HUDEP-2 (cell line): ENCODE measurements at regions not wholly inside any gene's neighbourhood (a gene's known extent, or its start where the extent isn't known, plus 50 kb on each side); places are given as distances from the start of the nearest gene placed in this dataset.
"Not testable (repeated sequence)": the region's sequence is repeated elsewhere in the genome, so short reads cannot be mapped to it uniquely, and the experiment has no call there.

Experiments
- DNase-seq, 76 experiments: peaks; one replicate each; lab custom pipeline; 2025; ENCODE audit not compliant: unreplicated experiment in 76 of 76; lab: John Stamatoyannopoulos, UW

GRCh38 chr1:29949676-29950075 is 713.4 kb downstream of the PTPRU start:
- DNase-seq: no peak

GRCh38 chr1:29948581-29948980 is 712.3 kb downstream of the PTPRU start:
- DNase-seq: no peak

- no peak for DNase-seq
These were observed 709.7 kb downstream of the PTPRU start for GRCh38 chr1:29946057-29946456.

GRCh38 chr1:29945426-29945825 is 709.1 kb downstream of the PTPRU start:
- DNase-seq: no peak

- no peak for DNase-seq
These were observed 708.1 kb downstream of the PTPRU start for GRCh38 chr1:29944253-29944905.

- DNase-seq: no peak
These were observed 706.7 kb downstream of the PTPRU start for GRCh38 chr1:29943034-29943433.

GRCh38 chr1:29939079-29939478 is 702.8 kb downstream of the PTPRU start:
- DNase-seq: no peak

- no peak for DNase-seq
These were observed 701.0 kb downstream of the PTPRU start for GRCh38 chr1:29937356-29937755.

- no peak for DNase-seq
These were observed 699.8 kb downstream of the PTPRU start for GRCh38 chr1:29936031-29936544.

- no peak for DNase-seq
These were observed 698.0 kb downstream of the PTPRU start for GRCh38 chr1:29934255-29934772.

GRCh38 chr1:29933067-29933466 is 696.7 kb downstream of the PTPRU start:
- DNase-seq: no peak

GRCh38 chr1:29932626-29933025 is 696.3 kb downstream of the PTPRU start:
- DNase-seq: no peak

- no peak for DNase-seq
These were observed 695.3 kb downstream of the PTPRU start for GRCh38 chr1:29931477-29932175.

- DNase-seq: no peak
These were observed 688.7 kb downstream of the PTPRU start for GRCh38 chr1:29925058-29925457.

- DNase-seq: no peak
These were observed 687.7 kb downstream of the PTPRU start for GRCh38 chr1:29924017-29924431.

GRCh38 chr1:29921741-29922140 is 685.4 kb downstream of the PTPRU start:
- no peak for DNase-seq

- no peak for DNase-seq
These were observed 684.5 kb downstream of the PTPRU start for GRCh38 chr1:29920784-29921183.

GRCh38 chr1:29920316-29920715 is 684.0 kb downstream of the PTPRU start:
- DNase-seq: no peak

- DNase-seq: not testable (repeated sequence)
These were observed 682.7 kb downstream of the PTPRU start for GRCh38 chr1:29919041-29919440.

GRCh38 chr1:29916656-29917369 is 680.5 kb downstream of the PTPRU start:
- DNase-seq: no peak

- no peak for DNase-seq
These were observed 678.6 kb downstream of the PTPRU start for GRCh38 chr1:29914936-29915335.
